BE2C (cell line): ENCODE measurements at regions not wholly inside any gene's neighbourhood (a gene's known extent, or its start where the extent isn't known, plus 50 kb on each side); places are given as distances from the start of the nearest gene placed in this dataset.

Experiments used
- DNase-seq: peaks from one replicate; pipeline ENCODE4 v3.0.0-alpha.2; 2020
- H3K27me3 ChIP-seq: fragments of 250-450 bp; sonication (Bioruptor Pico); 2 replicates; pipeline ENCODE4 v1.5.1; 2020; ENCODE audit warnings: mild to moderate bottlenecking
- H3K36me3 ChIP-seq: fragments of 250-450 bp; sonication (Bioruptor Pico); 2 replicates; pipeline ENCODE4 v1.5.1; 2020; ENCODE audit warnings: mild to moderate bottlenecking
- H3K4me1 ChIP-seq: fragments of 250-450 bp; sonication (Bioruptor Pico); 2 replicates; pipeline ENCODE4 v1.5.1; 2020
- H3K4me3 ChIP-seq: 2 replicates; pipeline ENCODE4 v1.5.1; 2011; ENCODE audit warnings: low read depth, low read length
- H3K9me3 ChIP-seq: fragments of 250-450 bp; sonication (Bioruptor Pico); 2 replicates; pipeline ENCODE4 v1.5.1; 2020
- TF ChIP-seq, protein P1 (sequence below): IDR thresholded peaks from 2 replicates; pipeline ENCODE4 v1.5.1; 2012; ENCODE audit warnings: mild to moderate bottlenecking, low read depth, low read length

DNA sequence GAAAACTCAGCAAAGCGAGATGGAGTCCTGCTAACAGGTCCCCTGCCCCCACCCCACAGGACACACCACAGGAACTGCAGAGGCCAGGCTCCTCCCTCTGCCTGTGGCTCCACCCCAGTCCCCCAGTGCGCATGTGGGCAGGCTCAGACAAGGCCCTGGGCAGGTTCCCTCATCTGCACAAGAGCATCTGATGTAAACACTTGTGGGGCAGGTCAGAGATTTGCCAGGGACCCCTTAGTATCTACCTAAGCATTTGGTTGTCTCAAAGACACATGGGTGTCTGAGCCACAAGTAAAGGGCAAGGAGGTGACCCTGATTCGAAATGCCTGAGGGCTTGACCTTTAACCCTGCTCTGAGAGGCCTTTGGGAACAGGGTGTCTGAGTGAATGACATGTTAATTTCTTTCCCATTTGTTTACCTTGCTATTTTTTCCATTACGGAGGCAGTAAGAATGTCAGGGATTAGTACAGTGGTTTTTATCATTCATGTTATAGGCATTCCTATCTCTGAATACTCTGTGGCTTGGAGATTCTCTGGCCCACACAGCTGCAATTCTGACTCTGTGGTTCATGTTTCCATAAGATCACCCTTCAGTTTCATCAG is 85.3 kb downstream of the ZNF518B start:
- no peaks in the 10 kb centered on the region for H3K27me3 ChIP-seq
- H3K4me1 ChIP-seq = no peaks in the 10 kb centered on the region
- H3K36me3 ChIP-seq = no peaks in the 10 kb centered on the region
- TF ChIP-seq, protein P1, sequence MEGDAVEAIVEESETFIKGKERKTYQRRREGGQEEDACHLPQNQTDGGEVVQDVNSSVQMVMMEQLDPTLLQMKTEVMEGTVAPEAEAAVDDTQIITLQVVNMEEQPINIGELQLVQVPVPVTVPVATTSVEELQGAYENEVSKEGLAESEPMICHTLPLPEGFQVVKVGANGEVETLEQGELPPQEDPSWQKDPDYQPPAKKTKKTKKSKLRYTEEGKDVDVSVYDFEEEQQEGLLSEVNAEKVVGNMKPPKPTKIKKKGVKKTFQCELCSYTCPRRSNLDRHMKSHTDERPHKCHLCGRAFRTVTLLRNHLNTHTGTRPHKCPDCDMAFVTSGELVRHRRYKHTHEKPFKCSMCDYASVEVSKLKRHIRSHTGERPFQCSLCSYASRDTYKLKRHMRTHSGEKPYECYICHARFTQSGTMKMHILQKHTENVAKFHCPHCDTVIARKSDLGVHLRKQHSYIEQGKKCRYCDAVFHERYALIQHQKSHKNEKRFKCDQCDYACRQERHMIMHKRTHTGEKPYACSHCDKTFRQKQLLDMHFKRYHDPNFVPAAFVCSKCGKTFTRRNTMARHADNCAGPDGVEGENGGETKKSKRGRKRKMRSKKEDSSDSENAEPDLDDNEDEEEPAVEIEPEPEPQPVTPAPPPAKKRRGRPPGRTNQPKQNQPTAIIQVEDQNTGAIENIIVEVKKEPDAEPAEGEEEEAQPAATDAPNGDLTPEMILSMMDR = no peak
- no peaks in the 10 kb centered on the region; the same call in 1 of the 2 replicates for H3K9me3 ChIP-seq
- H3K4me3 ChIP-seq = no peak overlapping the region
- peak; percentile 9 for DNase-seq

DNA sequence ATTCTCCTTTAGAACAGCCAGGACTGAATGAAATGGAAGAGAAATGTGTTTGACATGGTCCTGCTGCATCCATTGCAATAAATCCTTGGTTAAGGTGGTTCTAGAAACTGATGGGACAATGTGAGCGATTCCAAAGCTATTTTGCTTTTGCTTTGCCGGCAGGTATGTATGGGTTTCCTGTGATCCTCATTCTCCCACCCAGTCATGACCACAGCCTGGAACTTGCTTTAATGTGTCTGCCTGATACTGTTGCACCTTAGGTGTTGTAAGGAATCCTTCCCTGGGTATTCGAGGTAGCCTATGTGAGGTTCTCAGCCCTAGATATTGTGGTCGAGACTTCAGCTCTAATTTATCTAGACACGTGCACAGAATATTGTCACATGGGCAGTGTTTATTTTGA is 86.1 kb downstream of the ZNF518B start:
- Histone ChIP-seq H3K4me3 (no peak overlapping the region), H3K9me3 (no peaks in the 10 kb centered on the region; the same call in 1 of the 2 replicates), H3K27me3 (no peaks in the 10 kb centered on the region), H3K4me1 (no peaks in the 10 kb centered on the region), H3K36me3 (no peaks in the 10 kb centered on the region)
- TF ChIP-seq, protein P1 = no peak
- no peak for DNase-seq

DNA sequence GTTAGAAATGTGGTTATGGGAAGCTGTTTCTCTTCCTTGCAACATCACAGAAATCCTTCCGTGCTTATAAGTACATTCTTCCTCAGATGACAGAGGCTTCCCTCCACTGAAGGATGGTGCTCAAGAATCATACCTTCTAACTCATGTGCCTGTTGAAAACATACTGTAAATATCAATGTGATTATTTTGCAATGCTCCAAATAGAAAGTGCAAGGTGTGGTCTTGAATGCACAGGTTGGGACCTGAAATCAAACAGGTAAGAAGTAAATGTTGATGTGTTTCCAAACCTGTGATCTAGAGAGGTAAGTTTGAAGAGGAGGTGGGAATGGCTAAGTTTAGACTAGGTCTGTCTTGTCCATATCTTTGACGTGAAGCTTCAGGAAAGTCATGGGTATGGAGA is 87.7 kb downstream of the ZNF518B start:
- H3K4me3 ChIP-seq = no peak overlapping the region
- TF ChIP-seq, protein P1 = no peak
- DNase-seq = no peak
- H3K27me3 ChIP-seq = no peaks in the 10 kb centered on the region
- no peaks in the 10 kb centered on the region for H3K4me1 ChIP-seq
- no peaks in the 10 kb centered on the region for H3K36me3 ChIP-seq
- no peaks in the 10 kb centered on the region; the same call in 1 of the 2 replicates for H3K9me3 ChIP-seq

DNA sequence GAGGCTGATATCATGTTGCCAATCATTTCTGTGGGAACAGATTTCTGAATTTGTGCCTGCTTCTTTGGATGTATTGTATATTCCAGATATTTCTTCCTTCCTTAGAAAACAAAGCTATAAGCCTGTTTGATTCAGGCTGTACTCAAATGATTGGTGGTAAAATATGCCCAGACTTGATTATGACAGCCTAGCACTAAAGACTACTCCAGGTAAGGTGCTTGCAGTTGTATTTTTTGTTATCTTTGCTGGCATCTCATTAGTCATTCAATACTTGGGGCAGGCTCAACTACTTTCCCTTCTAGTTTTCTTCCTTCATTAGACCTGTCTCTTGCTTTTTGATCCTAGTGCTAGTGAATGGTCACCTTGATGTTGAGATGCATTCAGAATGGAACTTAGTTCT is 90.6 kb downstream of the ZNF518B start:
- TF ChIP-seq, protein P1 = no peak
- Histone ChIP-seq H3K9me3 (no peaks in the 10 kb centered on the region; the same call in 1 of the 2 replicates), H3K4me3 (no peak overlapping the region), H3K36me3 (no peaks in the 10 kb centered on the region), H3K27me3 (no peaks in the 10 kb centered on the region), H3K4me1 (no peaks in the 10 kb centered on the region)
- DNase-seq = no peak

DNA sequence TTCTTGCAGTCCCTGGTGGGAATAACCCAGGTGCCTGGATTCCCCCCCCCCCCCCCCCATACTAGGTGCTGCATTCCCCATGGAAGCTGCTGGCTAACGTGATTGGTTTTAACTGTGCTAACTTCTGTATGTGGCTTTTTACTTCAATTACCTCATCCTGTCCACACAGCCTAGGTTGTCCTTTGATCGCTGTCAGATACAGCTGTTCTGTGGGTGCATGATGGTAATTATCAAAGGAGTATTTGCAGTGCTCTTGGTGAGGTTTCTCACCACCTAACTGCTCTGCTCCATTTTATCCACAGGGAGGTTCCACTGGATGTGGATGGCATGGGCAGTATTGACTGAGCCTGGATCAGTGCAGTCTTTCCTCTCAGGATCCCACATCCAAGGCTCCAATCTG is 93.0 kb downstream of the ZNF518B start:
- H3K27me3 ChIP-seq = no peaks in the 10 kb centered on the region
- TF ChIP-seq, protein P1 = no peak
- no peaks in the 10 kb centered on the region for H3K9me3 ChIP-seq
- DNase-seq = no peak
- H3K4me1 ChIP-seq = no peaks in the 10 kb centered on the region
- H3K36me3 ChIP-seq = no peaks in the 10 kb centered on the region
- no peak overlapping the region for H3K4me3 ChIP-seq

DNA sequence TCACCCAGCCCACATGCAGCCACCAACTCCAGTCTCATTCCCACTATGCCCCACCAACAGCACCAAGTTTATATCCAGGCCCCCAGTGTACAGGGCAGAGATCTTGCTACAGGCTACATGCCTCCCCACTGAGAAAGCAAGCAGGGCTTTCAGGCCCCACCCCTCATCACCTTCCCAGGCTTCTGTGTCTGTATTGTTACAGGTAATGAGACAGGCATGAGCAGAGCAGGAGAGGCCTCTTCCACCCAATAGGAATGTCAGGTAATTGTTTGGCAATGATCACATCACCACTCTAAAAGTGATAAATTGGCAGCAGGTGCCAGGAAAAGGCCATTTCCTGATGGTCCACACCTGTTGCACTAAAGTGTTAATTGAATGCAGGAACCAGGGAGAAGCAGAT is 102.5 kb downstream of the ZNF518B start:
- DNase-seq = no peak

More for the DNA sequence above, 102.5 kb downstream of the ZNF518B start:
- TF ChIP-seq, protein P1 = no peak
- Histone ChIP-seq H3K9me3 (no peaks in the 10 kb centered on the region), H3K36me3 (no peaks in the 10 kb centered on the region), H3K4me1 (no peaks in the 10 kb centered on the region), H3K27me3 (no peaks in the 10 kb centered on the region), H3K4me3 (no peak overlapping the region)
